ENCODE measurements at regions not wholly inside any gene's neighbourhood (a gene's known extent, or its start where the extent isn't known, plus 50 kb on each side); places are given as distances from the start of the nearest gene placed in this dataset.

GRCh38 chr4:171288816-171289432 is 524.3 kb upstream of the GALNTL6 start:
- no peak overlapping the region for H3K9ac ChIP-seq (ENCODE audit: control insufficient read depth, extremely low read depth, insufficient read depth, low read length)
- dilution Hi-C loops (cut with MboI; ENCODE audit: extremely low pct_ligation_motif_present, low sequenced_read_pairs) = no loop called here
- H3K9me1 ChIP-seq (ENCODE audit: control insufficient read depth, extremely low read depth, insufficient read depth, low read length) = no peaks in the 10 kb centered on the region
- FAIRE-seq (no peak), DNase-seq (ENCODE audit: low read depth, low spot score) (no peak)
- H3K27me3 ChIP-seq (ENCODE audit: control insufficient read depth, extremely low read depth, insufficient read depth, low read length) = no peaks in the 10 kb centered on the region
- no peaks in the 10 kb centered on the region for H3K4me1 ChIP-seq (ENCODE audit: control insufficient read depth, extremely low read depth, insufficient read depth, low read length)
- H3K79me2 ChIP-seq (ENCODE audit: control insufficient read depth, insufficient read depth, low read length) = no peaks in the 10 kb centered on the region
- no peak for TF ChIP-seq CTCF (optimal IDR thresholded peaks at IDR 0.05 in 1 of 3, IDR thresholded peaks at IDR 0.05 in 1 of 3, conservative IDR thresholded peaks at IDR 0.05 in 1 of 3; ENCODE audit: extremely low read depth in 1 of 3, insufficient read depth in 2 of 3, low read length in 3 of 3)
- TF ChIP-seq EZH2 (IDR thresholded peaks at IDR 0.05; ENCODE audit: low read length) = no peak
- no peak overlapping the region for H3K27ac ChIP-seq (ENCODE audit: control insufficient read depth, insufficient read depth, low read length)
- no peaks in the 10 kb centered on the region for H4K20me1 ChIP-seq (ENCODE audit: control insufficient read depth, extremely low read depth, insufficient read depth, low read length)
- H3K9me3 ChIP-seq (ENCODE audit: control insufficient read depth, low read depth, low read length) = no peaks in the 10 kb centered on the region
- H3K36me3 ChIP-seq (ENCODE audit: control insufficient read depth in 2 of 2, extremely low read depth in 1 of 2, insufficient read depth in 2 of 2, low read length in 2 of 2) = no peaks in the 10 kb centered on the region
- H2AFZ ChIP-seq (ENCODE audit: control insufficient read depth, low read length) = no peak overlapping the region
- no peak overlapping the region for H3K4me2 ChIP-seq (ENCODE audit: control insufficient read depth, extremely low read depth, insufficient read depth, low read depth, low read length)
- no peak overlapping the region for H3K4me3 ChIP-seq (ENCODE audit: control insufficient read depth in 2 of 3, extremely low read depth in 1 of 3, insufficient read depth in 2 of 3, low read depth in 1 of 3, low read length in 3 of 3)

GRCh38 chr4:171281359-171281758 is 531.8 kb upstream of the GALNTL6 start:
- no peaks in the 10 kb centered on the region for H3K9me3 ChIP-seq (ENCODE audit: control insufficient read depth, low read depth, low read length)
- H3K4me3 ChIP-seq (ENCODE audit: control insufficient read depth in 2 of 3, extremely low read depth in 1 of 3, insufficient read depth in 2 of 3, low read depth in 1 of 3, low read length in 3 of 3) = no peak overlapping the region
- TF ChIP-seq EZH2 (IDR thresholded peaks at IDR 0.05; ENCODE audit: low read length) (no peak), CTCF (optimal IDR thresholded peaks at IDR 0.05 in 1 of 3, IDR thresholded peaks at IDR 0.05 in 1 of 3, conservative IDR thresholded peaks at IDR 0.05 in 1 of 3; ENCODE audit: extremely low read depth in 1 of 3, insufficient read depth in 2 of 3, low read length in 3 of 3) (no peak)
- no peak overlapping the region for H3K9ac ChIP-seq (ENCODE audit: control insufficient read depth, extremely low read depth, insufficient read depth, low read length)
- no peaks in the 10 kb centered on the region for H3K4me1 ChIP-seq (ENCODE audit: control insufficient read depth, extremely low read depth, insufficient read depth, low read length)
- H4K20me1 ChIP-seq (ENCODE audit: control insufficient read depth, extremely low read depth, insufficient read depth, low read length) = no peaks in the 10 kb centered on the region
- no peaks in the 10 kb centered on the region for H3K36me3 ChIP-seq (ENCODE audit: control insufficient read depth in 2 of 2, extremely low read depth in 1 of 2, insufficient read depth in 2 of 2, low read length in 2 of 2)
- H3K9me1 ChIP-seq (ENCODE audit: control insufficient read depth, extremely low read depth, insufficient read depth, low read length) = no peaks in the 10 kb centered on the region
- no peaks in the 10 kb centered on the region for H3K79me2 ChIP-seq (ENCODE audit: control insufficient read depth, insufficient read depth, low read length)
- no peak overlapping the region for H3K4me2 ChIP-seq (ENCODE audit: control insufficient read depth, extremely low read depth, insufficient read depth, low read depth, low read length)
- dilution Hi-C loops (cut with MboI; ENCODE audit: extremely low pct_ligation_motif_present, low sequenced_read_pairs) = no loop called here
- no peak overlapping the region for H2AFZ ChIP-seq (ENCODE audit: control insufficient read depth, low read length)
- FAIRE-seq = no peak
- no peak overlapping the region for H3K27ac ChIP-seq (ENCODE audit: control insufficient read depth, insufficient read depth, low read length)
- H3K27me3 ChIP-seq (ENCODE audit: control insufficient read depth, extremely low read depth, insufficient read depth, low read length) = no peaks in the 10 kb centered on the region
- DNase-seq (ENCODE audit: low read depth, low spot score) = no peak
